ENCODE measurements at regions not wholly inside any gene's neighbourhood (a gene's known extent, or its start where the extent isn't known, plus 50 kb on each side); places are given as distances from the start of the nearest gene placed in this dataset.

DNA sequence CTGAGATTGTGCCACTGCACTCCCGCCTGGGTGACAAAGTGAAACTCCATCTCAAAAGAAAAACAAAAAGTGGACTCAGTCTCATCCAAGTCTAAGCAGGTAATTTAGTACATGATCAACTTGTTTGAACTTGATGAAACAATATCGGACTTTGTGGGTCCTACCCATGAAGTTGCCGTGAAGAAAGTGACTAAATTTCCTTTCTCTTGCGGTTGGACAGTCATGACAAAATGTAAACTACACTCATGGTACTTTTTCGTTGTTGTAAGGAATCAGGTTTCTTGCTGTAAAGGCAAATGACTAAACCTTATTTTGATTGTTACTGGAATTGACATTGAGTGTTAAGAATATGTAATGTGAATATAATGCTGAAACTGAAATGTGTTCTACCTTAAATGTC, 164.5 kb upstream of the PLET1 start:
- H3K27me3 Mint-ChIP-seq (ENCODE audit: low read depth in 2 of 2) = peaks cover 9 to 15% of the 10 kb centered on the region in 2 donors
- H3K4me1 Mint-ChIP-seq = no peaks in the 10 kb centered on the region
- H3K4me3 Mint-ChIP-seq = no peak overlapping the region
- TF ChIP-seq, protein P1, sequence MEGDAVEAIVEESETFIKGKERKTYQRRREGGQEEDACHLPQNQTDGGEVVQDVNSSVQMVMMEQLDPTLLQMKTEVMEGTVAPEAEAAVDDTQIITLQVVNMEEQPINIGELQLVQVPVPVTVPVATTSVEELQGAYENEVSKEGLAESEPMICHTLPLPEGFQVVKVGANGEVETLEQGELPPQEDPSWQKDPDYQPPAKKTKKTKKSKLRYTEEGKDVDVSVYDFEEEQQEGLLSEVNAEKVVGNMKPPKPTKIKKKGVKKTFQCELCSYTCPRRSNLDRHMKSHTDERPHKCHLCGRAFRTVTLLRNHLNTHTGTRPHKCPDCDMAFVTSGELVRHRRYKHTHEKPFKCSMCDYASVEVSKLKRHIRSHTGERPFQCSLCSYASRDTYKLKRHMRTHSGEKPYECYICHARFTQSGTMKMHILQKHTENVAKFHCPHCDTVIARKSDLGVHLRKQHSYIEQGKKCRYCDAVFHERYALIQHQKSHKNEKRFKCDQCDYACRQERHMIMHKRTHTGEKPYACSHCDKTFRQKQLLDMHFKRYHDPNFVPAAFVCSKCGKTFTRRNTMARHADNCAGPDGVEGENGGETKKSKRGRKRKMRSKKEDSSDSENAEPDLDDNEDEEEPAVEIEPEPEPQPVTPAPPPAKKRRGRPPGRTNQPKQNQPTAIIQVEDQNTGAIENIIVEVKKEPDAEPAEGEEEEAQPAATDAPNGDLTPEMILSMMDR (IDR thresholded peaks at IDR 0.05) = no peak
- H3K27ac Mint-ChIP-seq = no peak overlapping the region
- H3K36me3 Mint-ChIP-seq = no peaks in the 10 kb centered on the region
- Histone ChIP-seq H3K9me3 (ENCODE audit: control insufficient read depth, insufficient read depth, low read length) (no peaks in the 10 kb centered on the region), H3K4me3 (ENCODE audit: low read length) (no peak overlapping the region), H3K27ac (ENCODE audit: low read length) (no peak overlapping the region), H3K36me3 (ENCODE audit: control insufficient read depth, insufficient read depth, low read length) (no peaks in the 10 kb centered on the region), H3K4me1 (ENCODE audit: control insufficient read depth, insufficient read depth, low read length) (no peaks in the 10 kb centered on the region), H3K27me3 (ENCODE audit: control insufficient read depth, insufficient read depth, low read length) (no peaks in the 10 kb centered on the region)
- no peak for DNase-seq
- ATAC-seq = no peak
- peaks cover 3 to 4% of the 10 kb centered on the region in 2 donors for H3K9me3 Mint-ChIP-seq
- WGBS (ENCODE audit: insufficient coverage) = 77% methylated on average over 5 of the region's 5 CpGs
- intact Hi-C loops (cut with micrococcal nuclease) = no loop called here

DNA sequence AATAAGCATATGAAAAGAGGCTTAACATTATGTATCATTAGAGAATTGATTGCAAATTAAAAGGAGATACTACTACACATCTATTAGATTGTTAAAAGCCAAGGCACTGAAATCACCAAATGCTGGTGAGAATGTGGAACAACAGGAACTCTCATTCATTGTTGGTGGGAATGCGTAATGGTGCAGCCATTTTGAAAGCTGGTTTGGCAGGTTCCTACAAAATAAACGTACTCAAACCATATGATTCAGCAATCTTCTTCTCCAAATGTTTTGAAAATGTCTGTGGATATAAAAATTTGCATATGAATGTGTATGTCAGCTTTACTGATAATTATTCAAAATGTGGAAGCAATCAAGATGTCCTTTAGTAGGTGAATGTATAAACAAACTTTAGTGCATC, 176.4 kb upstream of the PLET1 start:
- peaks cover 6% of the 10 kb centered on the region for H3K9me3 ChIP-seq (ENCODE audit: control insufficient read depth, insufficient read depth, low read length)
- WGBS (ENCODE audit: insufficient coverage) = 91% methylated on average over 1 of the region's 2 CpGs
- no peak for ATAC-seq
- H3K27ac ChIP-seq (ENCODE audit: low read length) = no peak overlapping the region
- intact Hi-C loops (cut with micrococcal nuclease) = no loop called here
- no peak for DNase-seq
- H3K27me3 ChIP-seq (ENCODE audit: control insufficient read depth, insufficient read depth, low read length) = peaks cover 5% of the 10 kb centered on the region
- H3K27ac Mint-ChIP-seq = no peak overlapping the region
- H3K4me3 Mint-ChIP-seq = no peak overlapping the region
- TF ChIP-seq, protein P1 (IDR thresholded peaks at IDR 0.05) = no peak
- peaks cover 20 to 39% of the 10 kb centered on the region in 2 donors for H3K27me3 Mint-ChIP-seq (ENCODE audit: low read depth in 2 of 2)
- peaks cover 7 to 9% of the 10 kb centered on the region in 2 donors for H3K9me3 Mint-ChIP-seq
- no peaks in the 10 kb centered on the region for H3K36me3 ChIP-seq (ENCODE audit: control insufficient read depth, insufficient read depth, low read length)
- no peaks in the 10 kb centered on the region for H3K4me1 Mint-ChIP-seq
- H3K4me3 ChIP-seq (ENCODE audit: low read length) = no peak overlapping the region
- H3K4me1 ChIP-seq (ENCODE audit: control insufficient read depth, insufficient read depth, low read length) = no peaks in the 10 kb centered on the region
- H3K36me3 Mint-ChIP-seq = peaks cover 18% of the 10 kb centered on the region

DNA sequence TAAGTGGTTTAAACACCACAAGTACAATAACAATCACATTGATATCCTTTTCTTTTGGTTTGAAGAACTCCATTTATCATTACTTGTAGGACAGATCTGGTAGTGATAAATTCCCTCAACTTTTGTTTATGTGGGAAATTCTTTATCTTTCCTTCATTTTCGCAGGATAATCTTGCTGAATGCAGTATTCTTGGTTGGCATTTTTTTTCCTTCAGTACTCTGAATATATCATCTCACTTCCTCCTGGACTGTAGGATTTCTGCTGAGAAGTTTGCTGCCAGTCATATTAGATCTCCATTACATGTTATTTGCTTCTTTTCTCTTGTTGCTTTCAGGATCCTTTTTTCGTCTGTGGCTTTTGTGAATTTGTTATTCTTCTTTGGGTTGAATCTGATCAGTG, 179.0 kb upstream of the PLET1 start:
- H3K27me3 ChIP-seq (ENCODE audit: control insufficient read depth, insufficient read depth, low read length) = peaks cover 5% of the 10 kb centered on the region
- H3K9me3 Mint-ChIP-seq = peaks cover 7 to 9% of the 10 kb centered on the region in 2 donors
- WGBS (ENCODE audit: insufficient coverage) = no CpG with 5 or more reads among the region's 2 CpGs

DNA sequence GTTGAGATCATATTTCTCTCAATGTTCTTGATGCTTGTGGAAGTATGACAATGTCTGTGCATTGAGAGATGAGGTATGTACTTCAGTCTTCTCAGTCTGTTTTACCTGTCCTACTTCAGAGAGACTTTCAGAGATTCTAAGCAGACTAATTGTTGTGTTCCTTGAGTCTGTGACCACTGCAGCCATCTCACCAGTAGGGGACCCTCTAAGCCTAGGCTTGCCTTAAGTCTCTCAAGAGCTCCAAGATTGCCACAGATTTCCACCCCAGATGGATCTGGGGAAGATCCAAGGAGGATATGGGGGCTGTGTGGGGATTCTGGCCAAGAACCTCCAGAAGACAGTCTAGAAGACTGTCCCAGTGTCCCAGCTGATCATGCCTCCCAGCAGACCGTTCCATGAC, 179.9 kb upstream of the PLET1 start:
- H3K9me3 Mint-ChIP-seq = peaks cover 9 to 14% of the 10 kb centered on the region in 2 donors
- H3K27ac ChIP-seq (ENCODE audit: low read length) = no peak overlapping the region
- no peaks in the 10 kb centered on the region for H3K36me3 ChIP-seq (ENCODE audit: control insufficient read depth, insufficient read depth, low read length)
- no peaks in the 10 kb centered on the region for H3K4me1 Mint-ChIP-seq
- H3K36me3 Mint-ChIP-seq = peaks cover 20% of the 10 kb centered on the region
- no peaks in the 10 kb centered on the region for H3K4me1 ChIP-seq (ENCODE audit: control insufficient read depth, insufficient read depth, low read length)
- H3K4me3 Mint-ChIP-seq = no peak overlapping the region
- peaks cover 6% of the 10 kb centered on the region for H3K9me3 ChIP-seq (ENCODE audit: control insufficient read depth, insufficient read depth, low read length)
- H3K4me3 ChIP-seq (ENCODE audit: low read length) = no peak overlapping the region
- 69% methylated on average over 1 of the region's 1 CpG for WGBS (ENCODE audit: insufficient coverage)
- no peak overlapping the region for H3K27ac Mint-ChIP-seq
- intact Hi-C loops (cut with micrococcal nuclease) = no loop called here
- ATAC-seq (no peak), DNase-seq (no peak)
- TF ChIP-seq, protein P1 (IDR thresholded peaks at IDR 0.05) = no peak
- peaks cover 11 to 51% of the 10 kb centered on the region in 2 donors for H3K27me3 Mint-ChIP-seq (ENCODE audit: low read depth in 2 of 2)
- H3K27me3 ChIP-seq (ENCODE audit: control insufficient read depth, insufficient read depth, low read length) = no peaks in the 10 kb centered on the region

More for the DNA sequence above, 179.0 kb upstream of the PLET1 start:
- DNase-seq (no peak), ATAC-seq (no peak)
- Histone ChIP-seq H3K4me1 (ENCODE audit: control insufficient read depth, insufficient read depth, low read length) (no peaks in the 10 kb centered on the region), H3K4me3 (ENCODE audit: low read length) (no peak overlapping the region), H3K9me3 (ENCODE audit: control insufficient read depth, insufficient read depth, low read length) (peaks cover 6% of the 10 kb centered on the region), H3K36me3 (ENCODE audit: control insufficient read depth, insufficient read depth, low read length) (no peaks in the 10 kb centered on the region), H3K27ac (ENCODE audit: low read length) (no peak overlapping the region)
- H3K27ac Mint-ChIP-seq = no peak overlapping the region
- peaks cover 11% of the 10 kb centered on the region for H3K36me3 Mint-ChIP-seq
- H3K27me3 Mint-ChIP-seq (ENCODE audit: low read depth in 2 of 2) = peaks cover 13 to 52% of the 10 kb centered on the region in 2 donors
- TF ChIP-seq, protein P1 (IDR thresholded peaks at IDR 0.05) = no peak
- H3K4me3 Mint-ChIP-seq = no peak overlapping the region
- no peaks in the 10 kb centered on the region for H3K4me1 Mint-ChIP-seq
- intact Hi-C loops (cut with micrococcal nuclease) = no loop called here

Measured in natural killer cell (primary cell).